ENCODE measurements at regions not wholly inside any gene's neighbourhood (a gene's known extent, or its start where the extent isn't known, plus 50 kb on each side); places are given as distances from the start of the nearest gene placed in this dataset.
A peak's percentile ranks its signal among the peaks of the same experiment; 100 is the strongest.

GRCh38 chr6:53731866-53732636 lies 62.8 kb upstream of the LRRC1 start:
- no peak for TF ChIP-seq CTCF (IDR thresholded peaks at IDR 0.05)
- Histone ChIP-seq H3K36me3 (no peaks in the 10 kb centered on the region), H3K27me3 (no peaks in the 10 kb centered on the region), H3K27ac (no peak overlapping the region), H3K4me1 (no peaks in the 10 kb centered on the region), H3K9me3 (no peaks in the 10 kb centered on the region), H3K4me3 (no peak overlapping the region)
- intact Hi-C loops (cut with DNase I; ENCODE audit: low total_unique reads): no loop called here
- DNase-seq: no peak

- Histone ChIP-seq H3K4me1 (peaks cover 0 to 3% (median 1%) of the 10 kb centered on the region in 4 donors), H3K36me3 (no peaks in the 10 kb centered on the region), H3K4me3 (no peak overlapping the region), H3K9me3 (no peaks in the 10 kb centered on the region), H3K27ac (no peak overlapping the region), H3K27me3 (no peaks in the 10 kb centered on the region)
- intact Hi-C loops (cut with DNase I; ENCODE audit: low total_unique reads): no loop called here
- TF ChIP-seq CTCF (IDR thresholded peaks at IDR 0.05): no peak
- DNase-seq: no peak
Measured at GRCh38 chr6:53730767-53731166, 64.0 kb upstream of the LRRC1 start.

- TF ChIP-seq CTCF (IDR thresholded peaks at IDR 0.05): peak; percentile 49 to 59
- Histone ChIP-seq H3K4me3 (peak overlapping the region in 1 of 2 donors; percentile 29), H3K9me3 (no peaks in the 10 kb centered on the region), H3K36me3 (no peaks in the 10 kb centered on the region), H3K4me1 (peaks cover 0 to 4% (median 1%) of the 10 kb centered on the region in 4 donors), H3K27me3 (no peaks in the 10 kb centered on the region), H3K27ac (no peak overlapping the region)
- intact Hi-C loops (cut with DNase I; ENCODE audit: low total_unique reads): no loop called here
- no peak for DNase-seq
Measured at GRCh38 chr6:53728570-53729194, 63.1 kb upstream of the KLHL31 start.

- H3K4me1 ChIP-seq: peaks cover 0 to 4% (median 1%) of the 10 kb centered on the region in 4 donors
- intact Hi-C loops (cut with DNase I; ENCODE audit: low total_unique reads): no loop called here
Measured at GRCh38 chr6:53727748-53728147, 62.2 kb upstream of the KLHL31 start.

More at GRCh38 chr6:53727748-53728147, 62.2 kb upstream of the KLHL31 start:
- DNase-seq: no peak
- H3K9me3 ChIP-seq: no peaks in the 10 kb centered on the region
- H3K27me3 ChIP-seq: no peaks in the 10 kb centered on the region
- H3K27ac ChIP-seq: no peak overlapping the region
- H3K36me3 ChIP-seq: no peaks in the 10 kb centered on the region
- TF ChIP-seq CTCF (IDR thresholded peaks at IDR 0.05): no peak
- no peak overlapping the region for H3K4me3 ChIP-seq
